Panc1 (cell line): ENCODE measurements at regions not wholly inside any gene's neighbourhood (a gene's known extent, or its start where the extent isn't known, plus 50 kb on each side); places are given as distances from the start of the nearest gene placed in this dataset.

Experiments used
- POLR2AphosphoS5 ChIP-seq: IDR thresholded peaks from 2 replicates; pipeline ENCODE4 v1.6.1; 2012; ENCODE audit warnings: mild to moderate bottlenecking, low read depth, low read length, moderate library complexity
- SIN3A ChIP-seq: IDR thresholded peaks from 2 replicates; pipeline ENCODE4 v1.6.1; 2012; ENCODE audit warnings: low read depth, mild to moderate bottlenecking, low read length, moderate library complexity, borderline replicate concordance; ENCODE audit not compliant: insufficient read depth
- TCF7L2 ChIP-seq: IDR thresholded peaks from 2 replicates; pipeline ENCODE4 v1.6.1; 2011; ENCODE audit warnings: mild to moderate bottlenecking, low read depth, low read length, inconsistent platforms
- TF ChIP-seq, protein P1 (sequence below): fragments of 450-650 bp; IDR thresholded peaks from 2 replicates; pipeline ENCODE4 v1.5.1; 2017; ENCODE audit warnings: mild to moderate bottlenecking
- TF ChIP-seq, protein P2 (sequence below), 2 experiments: IDR thresholded peaks; 2 replicates each; pipeline ENCODE4 v1.6.1; 2011 to 2012; ENCODE audit warnings: low read depth in 2 of 2, control low read depth in 1 of 2, low read length in 1 of 2, mild to moderate bottlenecking in 1 of 2, moderate library complexity in 1 of 2; ENCODE audit not compliant: insufficient read depth in 1 of 2

DNA sequence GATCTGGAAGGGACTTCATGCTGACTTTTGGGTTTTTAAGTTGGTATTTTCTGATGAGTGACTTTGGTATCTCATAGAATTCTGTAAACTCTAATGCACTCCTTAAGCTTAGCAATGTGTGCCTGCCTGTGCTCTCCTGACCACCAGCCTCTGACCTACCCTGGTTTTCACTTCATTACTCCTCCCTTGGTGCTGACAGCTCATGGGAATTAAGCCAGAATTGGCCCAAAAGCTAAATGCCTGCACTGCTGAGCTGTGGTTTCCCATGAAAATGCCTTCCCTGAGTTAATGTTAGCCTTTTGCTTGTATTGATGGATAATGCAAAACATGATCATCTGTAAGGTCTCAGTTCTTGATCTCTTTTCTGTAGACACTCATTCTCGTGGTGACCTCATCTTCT, 308.0 kb downstream of the DOCK8 start:
- TF ChIP-seq, protein P1, sequence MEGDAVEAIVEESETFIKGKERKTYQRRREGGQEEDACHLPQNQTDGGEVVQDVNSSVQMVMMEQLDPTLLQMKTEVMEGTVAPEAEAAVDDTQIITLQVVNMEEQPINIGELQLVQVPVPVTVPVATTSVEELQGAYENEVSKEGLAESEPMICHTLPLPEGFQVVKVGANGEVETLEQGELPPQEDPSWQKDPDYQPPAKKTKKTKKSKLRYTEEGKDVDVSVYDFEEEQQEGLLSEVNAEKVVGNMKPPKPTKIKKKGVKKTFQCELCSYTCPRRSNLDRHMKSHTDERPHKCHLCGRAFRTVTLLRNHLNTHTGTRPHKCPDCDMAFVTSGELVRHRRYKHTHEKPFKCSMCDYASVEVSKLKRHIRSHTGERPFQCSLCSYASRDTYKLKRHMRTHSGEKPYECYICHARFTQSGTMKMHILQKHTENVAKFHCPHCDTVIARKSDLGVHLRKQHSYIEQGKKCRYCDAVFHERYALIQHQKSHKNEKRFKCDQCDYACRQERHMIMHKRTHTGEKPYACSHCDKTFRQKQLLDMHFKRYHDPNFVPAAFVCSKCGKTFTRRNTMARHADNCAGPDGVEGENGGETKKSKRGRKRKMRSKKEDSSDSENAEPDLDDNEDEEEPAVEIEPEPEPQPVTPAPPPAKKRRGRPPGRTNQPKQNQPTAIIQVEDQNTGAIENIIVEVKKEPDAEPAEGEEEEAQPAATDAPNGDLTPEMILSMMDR, result no peak
- TF ChIP-seq POLR2AphosphoS5 (no peak), TCF7L2 (no peak), SIN3A (no peak)
- TF ChIP-seq, protein P2, sequence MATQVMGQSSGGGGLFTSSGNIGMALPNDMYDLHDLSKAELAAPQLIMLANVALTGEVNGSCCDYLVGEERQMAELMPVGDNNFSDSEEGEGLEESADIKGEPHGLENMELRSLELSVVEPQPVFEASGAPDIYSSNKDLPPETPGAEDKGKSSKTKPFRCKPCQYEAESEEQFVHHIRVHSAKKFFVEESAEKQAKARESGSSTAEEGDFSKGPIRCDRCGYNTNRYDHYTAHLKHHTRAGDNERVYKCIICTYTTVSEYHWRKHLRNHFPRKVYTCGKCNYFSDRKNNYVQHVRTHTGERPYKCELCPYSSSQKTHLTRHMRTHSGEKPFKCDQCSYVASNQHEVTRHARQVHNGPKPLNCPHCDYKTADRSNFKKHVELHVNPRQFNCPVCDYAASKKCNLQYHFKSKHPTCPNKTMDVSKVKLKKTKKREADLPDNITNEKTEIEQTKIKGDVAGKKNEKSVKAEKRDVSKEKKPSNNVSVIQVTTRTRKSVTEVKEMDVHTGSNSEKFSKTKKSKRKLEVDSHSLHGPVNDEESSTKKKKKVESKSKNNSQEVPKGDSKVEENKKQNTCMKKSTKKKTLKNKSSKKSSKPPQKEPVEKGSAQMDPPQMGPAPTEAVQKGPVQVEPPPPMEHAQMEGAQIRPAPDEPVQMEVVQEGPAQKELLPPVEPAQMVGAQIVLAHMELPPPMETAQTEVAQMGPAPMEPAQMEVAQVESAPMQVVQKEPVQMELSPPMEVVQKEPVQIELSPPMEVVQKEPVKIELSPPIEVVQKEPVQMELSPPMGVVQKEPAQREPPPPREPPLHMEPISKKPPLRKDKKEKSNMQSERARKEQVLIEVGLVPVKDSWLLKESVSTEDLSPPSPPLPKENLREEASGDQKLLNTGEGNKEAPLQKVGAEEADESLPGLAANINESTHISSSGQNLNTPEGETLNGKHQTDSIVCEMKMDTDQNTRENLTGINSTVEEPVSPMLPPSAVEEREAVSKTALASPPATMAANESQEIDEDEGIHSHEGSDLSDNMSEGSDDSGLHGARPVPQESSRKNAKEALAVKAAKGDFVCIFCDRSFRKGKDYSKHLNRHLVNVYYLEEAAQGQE (IDR thresholded peaks at IDR 0.05; ENCODE audit: insufficient read depth in 1 of 2, low read depth in 2 of 2, low read length in 1 of 2), result no peak
